ENCODE measurements at regions not wholly inside any gene's neighbourhood (a gene's known extent, or its start where the extent isn't known, plus 50 kb on each side); places are given as distances from the start of the nearest gene placed in this dataset.

GRCh38 chr5:61215996-61216395 is 53.7 kb upstream of the SMIM15 start:
- no peak overlapping the region for H3K4me3 ChIP-seq (ENCODE audit: low read depth, low read length)
- DNase-seq (ENCODE audit: low read depth, low spot score) = no peak
- TF ChIP-seq, protein P1, sequence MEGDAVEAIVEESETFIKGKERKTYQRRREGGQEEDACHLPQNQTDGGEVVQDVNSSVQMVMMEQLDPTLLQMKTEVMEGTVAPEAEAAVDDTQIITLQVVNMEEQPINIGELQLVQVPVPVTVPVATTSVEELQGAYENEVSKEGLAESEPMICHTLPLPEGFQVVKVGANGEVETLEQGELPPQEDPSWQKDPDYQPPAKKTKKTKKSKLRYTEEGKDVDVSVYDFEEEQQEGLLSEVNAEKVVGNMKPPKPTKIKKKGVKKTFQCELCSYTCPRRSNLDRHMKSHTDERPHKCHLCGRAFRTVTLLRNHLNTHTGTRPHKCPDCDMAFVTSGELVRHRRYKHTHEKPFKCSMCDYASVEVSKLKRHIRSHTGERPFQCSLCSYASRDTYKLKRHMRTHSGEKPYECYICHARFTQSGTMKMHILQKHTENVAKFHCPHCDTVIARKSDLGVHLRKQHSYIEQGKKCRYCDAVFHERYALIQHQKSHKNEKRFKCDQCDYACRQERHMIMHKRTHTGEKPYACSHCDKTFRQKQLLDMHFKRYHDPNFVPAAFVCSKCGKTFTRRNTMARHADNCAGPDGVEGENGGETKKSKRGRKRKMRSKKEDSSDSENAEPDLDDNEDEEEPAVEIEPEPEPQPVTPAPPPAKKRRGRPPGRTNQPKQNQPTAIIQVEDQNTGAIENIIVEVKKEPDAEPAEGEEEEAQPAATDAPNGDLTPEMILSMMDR (IDR thresholded peaks at IDR 0.05; ENCODE audit: insufficient read depth, low read length, missing control alignments) = no peak
- POLR2A ChIA-PET = no interaction called here
- CTCF ChIA-PET = interaction anchor here (1.0 kb wide), 1 partner anchor 13 kb away, joined by 3 read pairs; no protein-coding TSS in a partner anchor

- DNase-seq (ENCODE audit: low read depth, low spot score) = no peak
- no peak overlapping the region for H3K4me3 ChIP-seq (ENCODE audit: low read depth, low read length)
- ChIA-PET CTCF (interaction anchor here (1.0 kb wide), 1 partner anchor 12 kb away, joined by 3 read pairs; no protein-coding TSS in a partner anchor), POLR2A (no interaction called here)
- TF ChIP-seq, protein P1 (IDR thresholded peaks at IDR 0.05; ENCODE audit: insufficient read depth, low read length, missing control alignments) = no peak
These were observed 54.5 kb upstream of the SMIM15 start for GRCh38 chr5:61216741-61217140.

DNA sequence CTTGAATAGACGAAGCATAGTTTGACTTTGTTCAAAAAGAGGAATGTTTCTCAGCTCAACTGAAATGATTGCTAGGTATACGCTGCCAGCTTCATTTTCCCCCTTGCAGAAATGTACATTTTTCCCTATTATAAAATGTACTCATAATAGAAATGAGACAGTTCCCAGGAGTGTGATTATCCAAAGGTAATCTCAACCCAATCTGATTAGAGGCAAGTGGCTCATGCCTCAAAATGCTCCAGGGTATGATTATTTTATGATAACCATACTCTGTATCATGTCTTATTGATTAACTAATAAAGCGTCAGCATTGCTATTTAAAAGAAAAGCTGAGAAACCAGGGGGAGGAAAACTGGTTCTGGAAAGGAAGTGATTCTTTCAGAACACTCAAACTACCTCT is 54.9 kb upstream of the SMIM15 start:
- H3K4me3 ChIP-seq (ENCODE audit: low read depth, low read length) = no peak overlapping the region
- ChIA-PET CTCF (no interaction called here), POLR2A (no interaction called here)
- no peak for DNase-seq (ENCODE audit: low read depth, low spot score)
- TF ChIP-seq, protein P1 (IDR thresholded peaks at IDR 0.05; ENCODE audit: insufficient read depth, low read length, missing control alignments) = no peak

- no peak for DNase-seq (ENCODE audit: low read depth, low spot score)
- H3K4me3 ChIP-seq (ENCODE audit: low read depth, low read length) = no peak overlapping the region
- CTCF ChIA-PET = interaction anchor here (1.2 kb wide), 1 partner anchor 12 kb away, joined by 3 read pairs; no protein-coding TSS in a partner anchor
- TF ChIP-seq, protein P1 (IDR thresholded peaks at IDR 0.05; ENCODE audit: insufficient read depth, low read length, missing control alignments) = no peak
- POLR2A ChIA-PET = no interaction called here
These were observed 66.0 kb upstream of the SMIM15 start for GRCh38 chr5:61228229-61228628.

DNA sequence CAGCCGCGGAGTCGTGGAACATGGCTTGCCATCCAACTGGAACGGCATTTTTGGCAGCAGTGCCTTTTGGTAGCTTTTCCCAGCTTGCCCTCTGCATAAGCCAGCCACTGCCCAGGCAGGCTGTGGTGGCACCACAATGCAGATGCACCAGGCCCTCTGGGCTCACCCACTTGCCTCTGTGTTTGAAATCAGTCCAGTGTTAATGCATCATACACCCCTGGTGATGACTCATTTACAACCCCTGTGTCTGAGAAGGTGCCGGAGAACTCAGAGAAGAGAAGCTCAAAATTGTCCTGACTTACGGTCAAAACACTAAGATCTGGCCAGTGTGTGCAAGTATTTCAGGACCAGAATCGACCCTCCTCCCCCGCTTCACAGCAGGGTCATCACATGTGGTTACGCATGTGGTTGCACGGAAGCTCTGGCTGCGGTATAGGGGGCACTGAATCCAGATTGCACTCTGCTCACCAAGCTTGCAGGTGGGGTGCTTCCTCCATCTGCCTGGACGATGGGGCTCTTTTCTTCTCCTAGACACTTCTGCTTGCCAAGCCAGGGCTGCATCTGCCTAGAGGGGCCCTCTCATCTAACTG is 66.5 kb upstream of the SMIM15 start:
- POLR2A ChIA-PET = no interaction called here
- TF ChIP-seq, protein P1 (IDR thresholded peaks at IDR 0.05; ENCODE audit: insufficient read depth, low read length, missing control alignments) = no peak
- H3K4me3 ChIP-seq (ENCODE audit: low read depth, low read length) = no peak overlapping the region
- DNase-seq (ENCODE audit: low read depth, low spot score) = no peak
- CTCF ChIA-PET = interaction anchor here (0.7 to 1.2 kb wide), 2 partner anchors 13 to 101 kb away, joined by 3 read pairs; no protein-coding TSS in a partner anchor

DNA sequence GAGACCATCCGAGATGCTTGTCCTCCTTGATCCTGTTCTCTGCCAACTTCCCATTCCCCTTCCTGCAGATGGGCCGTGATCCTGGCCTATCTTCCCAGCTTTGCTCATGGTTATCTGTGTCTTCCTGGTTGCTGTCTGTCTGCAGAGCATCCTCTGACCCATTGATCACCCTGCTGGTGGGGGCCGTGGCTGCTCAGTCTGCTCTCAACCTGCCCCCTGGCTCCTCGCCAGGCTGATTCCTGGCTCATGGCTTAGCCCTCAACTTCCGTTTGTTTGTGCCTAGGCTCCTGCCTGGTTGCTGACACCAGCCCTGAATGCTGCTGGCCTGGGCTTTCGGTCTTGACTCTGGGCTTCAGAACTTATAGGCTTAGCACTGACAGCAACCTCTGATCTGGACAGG is 67.1 kb upstream of the SMIM15 start:
- no peak for DNase-seq (ENCODE audit: low read depth, low spot score)
- POLR2A ChIA-PET = no interaction called here
- no peak overlapping the region for H3K4me3 ChIP-seq (ENCODE audit: low read depth, low read length)
- TF ChIP-seq, protein P1 (IDR thresholded peaks at IDR 0.05; ENCODE audit: insufficient read depth, low read length, missing control alignments) = no peak
- CTCF ChIA-PET = interaction anchor here (0.7 to 1.2 kb wide), 2 partner anchors 13 to 100 kb away, joined by 3 read pairs; no protein-coding TSS in a partner anchor
